HFF-Myc (cell line): ENCODE measurements at regions not wholly inside any gene's neighbourhood (a gene's known extent, or its start where the extent isn't known, plus 50 kb on each side); places are given as distances from the start of the nearest gene placed in this dataset.

Experiments used
- DNase-seq: peaks from one replicate; pipeline ENCODE4 v3.0.0-alpha.2; 2011; ENCODE audit warnings: low read depth; ENCODE audit errors: extremely low read depth
- H3K4me3 ChIP-seq: replicated peaks from 2 replicates; pipeline ENCODE4 v1.5.1; 2011; ENCODE audit warnings: low read depth, mild to moderate bottlenecking, control low read depth, low read length
- CTCF ChIP-seq: IDR thresholded peaks from 2 replicates; pipeline ENCODE4 v1.5.1; 2012; ENCODE audit warnings: mild to moderate bottlenecking, low read depth, low read length, control low read depth; ENCODE audit errors: missing control alignments

GRCh38 chr3:168620854-168621253, 525.1 kb upstream of the GOLIM4 start:
- TF ChIP-seq CTCF = peak; percentile 35
- H3K4me3 ChIP-seq = no peak overlapping the region
- DNase-seq = no peak

- no peak for DNase-seq
- no peak for TF ChIP-seq CTCF
- no peak overlapping the region for H3K4me3 ChIP-seq
Measured at GRCh38 chr3:168618827-168619470, 523.2 kb upstream of the GOLIM4 start.

GRCh38 chr3:168617658-168618057, 521.9 kb upstream of the GOLIM4 start:
- DNase-seq = no peak
- no peak for TF ChIP-seq CTCF

GRCh38 chr3:168616915-168617314, 521.2 kb upstream of the GOLIM4 start:
- TF ChIP-seq CTCF = no peak
- DNase-seq = no peak
- H3K4me3 ChIP-seq = no peak overlapping the region

More at GRCh38 chr3:168617658-168618057, 521.9 kb upstream of the GOLIM4 start:
- no peak overlapping the region for H3K4me3 ChIP-seq

- TF ChIP-seq CTCF = no peak
- H3K4me3 ChIP-seq = no peak overlapping the region
- no peak for DNase-seq
Measured at GRCh38 chr3:168615493-168616020, 519.8 kb upstream of the GOLIM4 start.

GRCh38 chr3:168613151-168613550, 517.4 kb upstream of the GOLIM4 start:
- TF ChIP-seq CTCF = no peak

GRCh38 chr3:168612671-168613070, 516.9 kb upstream of the GOLIM4 start:
- no peak for DNase-seq
- no peak for TF ChIP-seq CTCF
- H3K4me3 ChIP-seq = no peak overlapping the region

More at GRCh38 chr3:168613151-168613550, 517.4 kb upstream of the GOLIM4 start:
- H3K4me3 ChIP-seq = no peak overlapping the region
- no peak for DNase-seq
